OCI-LY3 (cell line): ENCODE measurements at regions not wholly inside any gene's neighbourhood (a gene's known extent, or its start where the extent isn't known, plus 50 kb on each side); places are given as distances from the start of the nearest gene placed in this dataset.

Experiments
- H2AFZ ChIP-seq: fragments of 200-600, 300-600 bp; shearing (Covaris generic); 2 replicates; pipeline ENCODE4 v1.6.0; 2014; ENCODE audit warnings: antibody characterized with exemption, low read depth, low read length
- H3K27ac ChIP-seq: fragments of 200-600, 300-600 bp; sonication (generic); 2 replicates; pipeline ENCODE4 v1.5.1; 2014; ENCODE audit warnings: mild to moderate bottlenecking, low read length, moderate library complexity, mixed read lengths
- H3K27me3 ChIP-seq: fragments of 200-600, 300-600 bp; sonication (generic); 2 replicates; pipeline ENCODE4 v1.6.1; 2014; ENCODE audit warnings: low read depth, low read length, mixed read lengths
- H3K36me3 ChIP-seq: fragments of 200-600, 300-600 bp; sonication (generic); replicated peaks from 2 replicates; pipeline ENCODE3; 2014; ENCODE audit warnings: low read depth, low read length, mixed read lengths
- H3K4me1 ChIP-seq: fragments of 300-600, 200-600 bp; sonication (generic); 2 replicates; pipeline ENCODE4 v1.6.1; 2014; ENCODE audit warnings: low read length, mixed read lengths
- H3K4me2 ChIP-seq: fragments of 200-600, 300-600 bp; sonication (generic); 2 replicates; pipeline ENCODE4 v1.6.1; 2014; ENCODE audit warnings: low read length, mixed read lengths
- H3K4me3 ChIP-seq: fragments of 300-600, 200-600 bp; sonication (generic); 2 replicates; pipeline ENCODE4 v1.5.1; 2014; ENCODE audit warnings: antibody characterized with exemption, mild to moderate bottlenecking, low read length, moderate library complexity
- H3K79me2 ChIP-seq: fragments of 300-600, 200-600 bp; shearing (Covaris generic); 2 replicates; pipeline ENCODE4 v1.6.1; 2014; ENCODE audit warnings: mild to moderate bottlenecking, low read length, mixed read lengths
- H3K9ac ChIP-seq: fragments of 300-600, 200-600 bp; shearing (Covaris generic); 2 replicates; pipeline ENCODE4 v1.6.0; 2014; ENCODE audit warnings: mild to moderate bottlenecking, low read length, moderate library complexity
- H3K9me3 ChIP-seq: fragments of 200-600, 300-600 bp; shearing (Covaris generic); 2 replicates; pipeline ENCODE4 v1.6.1; 2014; ENCODE audit warnings: low read length, mixed read lengths; ENCODE audit not compliant: insufficient read depth
- H4K20me1 ChIP-seq: fragments of 200-600, 300-600 bp; sonication (generic); 2 replicates; pipeline ENCODE4 v1.6.1; 2016; ENCODE audit warnings: low read length, mixed read lengths; ENCODE audit not compliant: insufficient read depth
- EZH2phosphoT487 ChIP-seq: fragments of 200-600 bp; shearing (Covaris generic); IDR thresholded peaks from 2 replicates; pipeline ENCODE4 v1.6.1; 2018; ENCODE audit warnings: antibody characterized with exemption, mixed run types, low read depth
- TF ChIP-seq, protein P1 (sequence below): fragments of 200-600, 300-600 bp; sonication (generic); IDR thresholded peaks from 2 replicates; pipeline ENCODE4 v1.5.1; 2014; ENCODE audit warnings: antibody characterized with exemption, low read length, low read depth

DNA sequence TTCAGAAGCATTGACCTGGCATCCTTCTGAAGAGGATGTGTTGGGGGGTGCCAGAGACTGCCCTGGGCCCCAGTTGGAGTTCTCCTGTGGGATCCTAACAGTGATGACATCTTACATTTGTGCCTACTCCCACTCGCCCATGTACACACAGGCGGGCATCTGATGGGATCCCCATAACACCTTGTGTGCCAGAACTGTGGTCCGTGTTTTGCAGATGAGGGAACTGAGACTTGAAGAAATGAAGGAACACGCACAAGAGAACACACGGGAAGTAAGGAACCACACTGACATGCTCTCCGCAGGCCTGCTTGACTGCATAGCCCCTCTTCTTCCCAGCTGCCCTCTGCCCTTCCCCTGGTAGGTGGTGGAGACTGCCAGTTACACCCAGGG lies 255.3 kb downstream of the MYCN start:
- no peaks in the 10 kb centered on the region; the same call in 1 of the 2 replicates for H3K27me3 ChIP-seq
- no peak for TF ChIP-seq EZH2phosphoT487
- TF ChIP-seq, protein P1, sequence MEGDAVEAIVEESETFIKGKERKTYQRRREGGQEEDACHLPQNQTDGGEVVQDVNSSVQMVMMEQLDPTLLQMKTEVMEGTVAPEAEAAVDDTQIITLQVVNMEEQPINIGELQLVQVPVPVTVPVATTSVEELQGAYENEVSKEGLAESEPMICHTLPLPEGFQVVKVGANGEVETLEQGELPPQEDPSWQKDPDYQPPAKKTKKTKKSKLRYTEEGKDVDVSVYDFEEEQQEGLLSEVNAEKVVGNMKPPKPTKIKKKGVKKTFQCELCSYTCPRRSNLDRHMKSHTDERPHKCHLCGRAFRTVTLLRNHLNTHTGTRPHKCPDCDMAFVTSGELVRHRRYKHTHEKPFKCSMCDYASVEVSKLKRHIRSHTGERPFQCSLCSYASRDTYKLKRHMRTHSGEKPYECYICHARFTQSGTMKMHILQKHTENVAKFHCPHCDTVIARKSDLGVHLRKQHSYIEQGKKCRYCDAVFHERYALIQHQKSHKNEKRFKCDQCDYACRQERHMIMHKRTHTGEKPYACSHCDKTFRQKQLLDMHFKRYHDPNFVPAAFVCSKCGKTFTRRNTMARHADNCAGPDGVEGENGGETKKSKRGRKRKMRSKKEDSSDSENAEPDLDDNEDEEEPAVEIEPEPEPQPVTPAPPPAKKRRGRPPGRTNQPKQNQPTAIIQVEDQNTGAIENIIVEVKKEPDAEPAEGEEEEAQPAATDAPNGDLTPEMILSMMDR, result no peak
- no peaks in the 10 kb centered on the region for H3K36me3 ChIP-seq
- no peak overlapping the region for H3K4me3 ChIP-seq
- no peak overlapping the region for H2AFZ ChIP-seq
- no peaks in the 10 kb centered on the region for H3K79me2 ChIP-seq
- H4K20me1 ChIP-seq, result no peaks in the 10 kb centered on the region
- H3K27ac ChIP-seq, result no peak overlapping the region
- H3K9ac ChIP-seq, result no peak overlapping the region
- no peaks in the 10 kb centered on the region for H3K4me1 ChIP-seq
- H3K4me2 ChIP-seq, result no peak overlapping the region
- no peaks in the 10 kb centered on the region for H3K9me3 ChIP-seq

DNA sequence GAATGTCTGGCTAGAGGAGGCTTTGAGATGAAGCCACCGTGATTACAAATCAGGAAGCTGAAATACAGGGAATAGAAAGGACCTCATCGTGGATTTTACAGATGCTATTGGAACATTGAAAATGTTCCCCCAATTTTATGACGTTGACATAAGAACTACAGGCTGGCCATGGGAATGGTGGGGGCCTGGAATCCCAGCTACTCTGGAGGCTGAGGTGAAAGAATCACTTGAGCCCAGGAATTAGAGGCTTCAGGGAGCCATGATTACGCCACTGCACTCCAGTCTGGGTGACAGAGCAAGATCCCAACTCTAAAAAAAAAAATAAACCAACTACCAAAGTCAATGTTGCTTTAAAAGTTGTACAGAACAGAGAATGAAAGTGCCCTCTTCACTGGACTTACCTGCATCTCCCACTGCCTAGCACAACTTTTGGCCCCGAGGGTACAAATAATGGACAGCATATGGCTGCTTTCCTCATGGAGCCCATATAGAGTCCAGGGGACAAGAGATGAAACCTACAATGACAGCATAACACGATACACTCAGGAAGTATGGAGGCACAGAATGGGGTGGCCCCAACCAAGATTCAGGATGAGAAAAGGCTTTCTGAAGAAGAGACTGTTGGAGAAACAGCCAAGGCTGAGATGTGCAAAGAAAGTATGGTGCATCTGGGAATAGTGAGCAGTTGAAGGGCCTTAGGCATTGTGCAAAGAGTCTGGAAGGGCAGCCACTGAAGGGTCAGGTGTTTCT lies 254.8 kb downstream of the MYCN start:
- Histone ChIP-seq H3K9ac (no peak overlapping the region), H3K9me3 (no peaks in the 10 kb centered on the region), H3K4me2 (no peak overlapping the region), H3K27me3 (no peaks in the 10 kb centered on the region; the same call in 1 of the 2 replicates), H3K4me1 (no peaks in the 10 kb centered on the region), H3K4me3 (no peak overlapping the region), H3K27ac (no peak overlapping the region), H2AFZ (no peak overlapping the region), H3K36me3 (no peaks in the 10 kb centered on the region), H3K79me2 (no peaks in the 10 kb centered on the region), H4K20me1 (no peaks in the 10 kb centered on the region)
- TF ChIP-seq, protein P1, result no peak

GRCh38 chr2:16194530-16194929 lies 254.2 kb downstream of the MYCN start:
- Histone ChIP-seq H2AFZ (no peak overlapping the region), H3K4me1 (no peaks in the 10 kb centered on the region), H3K79me2 (no peaks in the 10 kb centered on the region), H3K4me3 (no peak overlapping the region), H3K36me3 (no peaks in the 10 kb centered on the region), H3K9me3 (no peaks in the 10 kb centered on the region), H3K27me3 (no peaks in the 10 kb centered on the region; the same call in 1 of the 2 replicates), H3K9ac (no peak overlapping the region), H3K27ac (no peak overlapping the region), H3K4me2 (no peak overlapping the region), H4K20me1 (no peaks in the 10 kb centered on the region)
- TF ChIP-seq, protein P1, result no peak
- no peak for TF ChIP-seq EZH2phosphoT487

GRCh38 chr2:16194096-16194390 lies 253.7 kb downstream of the MYCN start:
- Histone ChIP-seq H3K79me2 (no peaks in the 10 kb centered on the region), H4K20me1 (no peaks in the 10 kb centered on the region), H3K36me3 (no peaks in the 10 kb centered on the region), H3K27ac (no peak overlapping the region), H3K4me1 (no peaks in the 10 kb centered on the region), H3K4me2 (no peak overlapping the region), H3K9ac (no peak overlapping the region), H3K27me3 (no peaks in the 10 kb centered on the region; the same call in 1 of the 2 replicates), H3K4me3 (no peak overlapping the region), H3K9me3 (no peaks in the 10 kb centered on the region), H2AFZ (no peak overlapping the region)
- TF ChIP-seq EZH2phosphoT487, result no peak
- TF ChIP-seq, protein P1, result no peak
